CD4-positive, alpha-beta T cell (primary cell): ENCODE measurements at regions not wholly inside any gene's neighbourhood (a gene's known extent, or its start where the extent isn't known, plus 50 kb on each side); places are given as distances from the start of the nearest gene placed in this dataset.

Experiments used
- ATAC-seq: fragments of 200-7000 bp; cut with Tn5 transposase; one replicate; pipeline ENCODE4 v1.10.0; 2022; ENCODE audit warnings: mild to moderate bottlenecking; ENCODE audit not compliant: poor library complexity
- CTCF ChIA-PET: fragments of 350-600 bp; sonication (Branson Sonifier 250); formaldehyde crosslinking; loops from one replicate; lab custom pipeline; 2021; ENCODE audit warnings: antibody characterized with exemption, inconsistent platforms; lab: Charles Lee
- POLR2A ChIA-PET: fragments of 350-600 bp; sonication (Branson Sonifier 250); formaldehyde crosslinking; loops from one replicate; lab custom pipeline; 2021; ENCODE audit warnings: antibody characterized with exemption, inconsistent platforms; lab: Charles Lee
- DNase-seq, 14 experiments: peaks; one replicate each; pipeline ENCODE4 v3.0.0-alpha.2; 2013 to 2020; ENCODE audit warnings: mixed read lengths in 2 of 14
- H3K27ac ChIP-seq, 2 donors: one replicate each; pipeline versions ENCODE4 v1.5.1 to v1.7.0; 2013; ENCODE audit warnings: low read length in 2 of 2, low read depth in 1 of 2, mild to moderate bottlenecking in 1 of 2
- H3K27me3 ChIP-seq, 2 experiments: 1 replicate in 1 of 2; 2 replicates in 1 of 2; pipeline versions ENCODE4 v1.6.1 to v1.7.0; 2013; ENCODE audit warnings: low read length in 2 of 2, control low read depth in 1 of 2, mild to moderate bottlenecking in 1 of 2, moderate library complexity in 1 of 2; ENCODE audit not compliant: insufficient read depth in 2 of 2, control insufficient read depth in 1 of 2
- H3K36me3 ChIP-seq: one replicate; pipeline ENCODE4 v1.6.1; 2013; ENCODE audit warnings: low read length, control low read depth; ENCODE audit not compliant: insufficient read depth
- H3K4me1 ChIP-seq: one replicate; pipeline ENCODE4 v1.6.1; 2013; ENCODE audit warnings: low read length, control low read depth; ENCODE audit not compliant: insufficient read depth
- H3K4me3 ChIP-seq: one replicate; pipeline ENCODE4 v1.5.1; 2013; ENCODE audit warnings: mild to moderate bottlenecking, low read length, moderate library complexity
- H3K9me3 ChIP-seq, 2 experiments: 1 replicate in 1 of 2; 2 replicates in 1 of 2; pipeline versions ENCODE4 v1.6.1 to v1.7.0; 2013; ENCODE audit warnings: low read length in 2 of 2, mild to moderate bottlenecking in 2 of 2, control low read depth in 1 of 2, moderate library complexity in 1 of 2; ENCODE audit not compliant: control insufficient read depth in 1 of 2, insufficient read depth in 1 of 2
- H3K27ac Mint-ChIP-seq: one replicate; pipeline ENCODE4 v1.8.0; 2020; ENCODE audit warnings: mixed read lengths
- H3K27me3 Mint-ChIP-seq: one replicate; pipeline ENCODE4 v1.8.0; 2021; ENCODE audit warnings: mixed read lengths
- H3K36me3 Mint-ChIP-seq: one replicate; pipeline ENCODE4 v1.8.0; 2021; ENCODE audit warnings: low read depth, mixed read lengths
- H3K4me1 Mint-ChIP-seq: one replicate; pipeline ENCODE4 v1.8.0; 2021; ENCODE audit warnings: low read depth, mixed read lengths
- H3K4me3 Mint-ChIP-seq: one replicate; pipeline ENCODE4 v1.8.0; 2020; ENCODE audit warnings: mild to moderate bottlenecking, mixed read lengths
- H3K9me3 Mint-ChIP-seq: one replicate; pipeline ENCODE4 v1.8.0; 2020; ENCODE audit warnings: mixed read lengths
- intact Hi-C, 2 experiments: fragments of 100-400 bp; cut with DNase I in 1 of 2; cut with micrococcal nuclease in 1 of 2; formaldehyde crosslinking; loops; one replicate each; pipeline versions ENCODE4 v1.15.1 to v1.9.0; 2023 to 2025; cut with DNase I, micrococcal nuclease
- TF ChIP-seq, protein P1 (sequence below): fragments of 200-600 bp; IDR thresholded peaks from one replicate; pipeline ENCODE4 v1.8.0; 2022; ENCODE audit warnings: antibody characterized with exemption, mild to moderate bottlenecking

DNA sequence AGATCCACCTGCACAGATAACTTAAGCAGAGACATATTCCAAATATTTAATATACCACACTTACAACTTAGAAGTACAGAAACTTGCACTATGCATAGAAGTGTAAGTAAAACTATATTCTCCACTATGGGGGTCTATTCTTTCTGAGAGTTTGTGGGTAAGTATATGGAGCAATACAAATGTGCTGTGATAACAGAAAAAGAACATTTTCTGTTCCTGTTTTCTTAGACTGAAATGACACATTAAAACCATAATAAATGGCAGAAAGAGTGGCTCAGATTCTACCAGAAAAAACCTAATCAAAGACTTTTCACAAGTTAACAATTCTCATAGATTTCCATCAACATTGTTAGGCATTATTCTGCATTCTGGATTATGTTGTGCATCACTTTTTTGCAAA, 96.6 kb upstream of the WNT7A start:
- no peak for DNase-seq
- TF ChIP-seq, protein P1, sequence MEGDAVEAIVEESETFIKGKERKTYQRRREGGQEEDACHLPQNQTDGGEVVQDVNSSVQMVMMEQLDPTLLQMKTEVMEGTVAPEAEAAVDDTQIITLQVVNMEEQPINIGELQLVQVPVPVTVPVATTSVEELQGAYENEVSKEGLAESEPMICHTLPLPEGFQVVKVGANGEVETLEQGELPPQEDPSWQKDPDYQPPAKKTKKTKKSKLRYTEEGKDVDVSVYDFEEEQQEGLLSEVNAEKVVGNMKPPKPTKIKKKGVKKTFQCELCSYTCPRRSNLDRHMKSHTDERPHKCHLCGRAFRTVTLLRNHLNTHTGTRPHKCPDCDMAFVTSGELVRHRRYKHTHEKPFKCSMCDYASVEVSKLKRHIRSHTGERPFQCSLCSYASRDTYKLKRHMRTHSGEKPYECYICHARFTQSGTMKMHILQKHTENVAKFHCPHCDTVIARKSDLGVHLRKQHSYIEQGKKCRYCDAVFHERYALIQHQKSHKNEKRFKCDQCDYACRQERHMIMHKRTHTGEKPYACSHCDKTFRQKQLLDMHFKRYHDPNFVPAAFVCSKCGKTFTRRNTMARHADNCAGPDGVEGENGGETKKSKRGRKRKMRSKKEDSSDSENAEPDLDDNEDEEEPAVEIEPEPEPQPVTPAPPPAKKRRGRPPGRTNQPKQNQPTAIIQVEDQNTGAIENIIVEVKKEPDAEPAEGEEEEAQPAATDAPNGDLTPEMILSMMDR = no peak
- H3K9me3 Mint-ChIP-seq = peaks cover 21% of the 10 kb centered on the region
- Histone ChIP-seq H3K4me1 (no peaks in the 10 kb centered on the region), H3K4me3 (no peak overlapping the region), H3K27ac (no peak overlapping the region), H3K27me3 (peaks cover 0 to 2% of the 10 kb centered on the region in 2 experiments), H3K9me3 (peaks cover 18 to 27% of the 10 kb centered on the region in 2 experiments), H3K36me3 (no peaks in the 10 kb centered on the region)
- ChIA-PET POLR2A (no interaction called here), CTCF (no interaction called here)
- H3K27me3 Mint-ChIP-seq = peaks cover 12% of the 10 kb centered on the region
- no peaks in the 10 kb centered on the region for H3K4me1 Mint-ChIP-seq
- ATAC-seq = no peak
- no peak overlapping the region for H3K4me3 Mint-ChIP-seq
- peaks cover 15% of the 10 kb centered on the region for H3K36me3 Mint-ChIP-seq
- H3K27ac Mint-ChIP-seq = no peak overlapping the region
- intact Hi-C loops = no loop called here

DNA sequence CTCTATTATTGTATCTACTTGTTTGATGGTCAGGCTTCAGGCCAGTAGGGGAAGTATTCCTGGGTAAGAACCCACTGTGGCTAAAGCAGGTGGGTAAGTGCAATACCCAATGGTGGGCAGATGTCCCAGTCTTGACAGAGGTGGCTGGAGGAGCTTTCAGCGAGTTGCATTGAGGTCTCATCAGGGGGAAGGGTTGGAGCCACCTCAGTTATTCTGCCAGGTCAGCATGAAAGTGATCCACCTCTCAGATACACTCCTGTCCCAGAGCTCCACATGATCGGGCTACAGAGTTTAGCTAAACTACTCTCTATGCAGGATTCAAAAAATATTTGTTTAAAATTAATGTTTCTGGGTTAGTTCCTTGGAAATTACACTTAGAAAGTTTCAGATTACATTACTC, 95.8 kb upstream of the WNT7A start:
- TF ChIP-seq, protein P1 = no peak
- POLR2A ChIA-PET = interaction anchor here (0.6 kb wide), 1 partner anchor 230 kb away, joined by 4 read pairs; no protein-coding TSS in a partner anchor
- Histone ChIP-seq H3K4me1 (no peaks in the 10 kb centered on the region), H3K27ac (no peak overlapping the region), H3K27me3 (peaks cover 0 to 2% of the 10 kb centered on the region in 2 experiments), H3K4me3 (no peak overlapping the region), H3K36me3 (no peaks in the 10 kb centered on the region), H3K9me3 (peaks cover 18 to 27% of the 10 kb centered on the region in 2 experiments)
- intact Hi-C loops = no loop called here
- DNase-seq (no peak), ATAC-seq (no peak)
- CTCF ChIA-PET = no interaction called here
- Mint-ChIP-seq H3K4me3 (no peak overlapping the region), H3K4me1 (no peaks in the 10 kb centered on the region), H3K9me3 (peaks cover 27% of the 10 kb centered on the region), H3K27me3 (peaks cover 18% of the 10 kb centered on the region), H3K36me3 (peaks cover 21% of the 10 kb centered on the region), H3K27ac (no peak overlapping the region)

DNA sequence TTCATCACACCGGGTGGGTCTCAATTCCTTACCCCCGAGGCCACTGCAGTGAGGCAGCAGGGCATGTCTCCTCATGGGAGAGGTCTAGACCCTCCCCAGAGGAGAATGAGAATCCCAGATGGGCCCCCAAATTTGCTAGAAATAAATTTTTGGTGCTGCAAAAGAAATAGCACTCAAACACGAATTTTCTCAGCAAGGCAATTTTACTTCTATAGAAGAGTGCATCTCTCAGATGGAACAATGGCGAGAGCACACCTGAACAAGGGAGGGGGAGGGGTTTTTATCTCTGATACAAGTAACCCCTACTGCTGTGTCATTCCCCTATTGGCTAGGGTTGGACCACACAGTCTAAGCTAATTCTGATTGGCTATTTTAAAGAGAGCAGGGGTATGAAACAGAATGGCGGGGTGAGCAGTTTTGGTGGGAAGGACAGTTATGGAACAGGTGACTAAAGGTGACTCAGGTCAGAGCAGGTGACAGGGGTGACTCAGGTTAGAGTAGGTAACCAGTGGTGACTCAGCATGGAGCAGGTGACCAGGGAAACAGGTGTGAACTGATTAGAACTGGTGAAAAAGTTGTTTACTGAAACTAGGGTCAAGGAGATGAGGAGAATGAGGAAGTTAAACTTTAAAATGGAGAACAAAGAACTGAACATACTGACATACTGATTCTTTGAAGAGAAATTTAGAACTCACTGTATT, 93.0 kb upstream of the WNT7A start:
- peaks cover 13 to 27% of the 10 kb centered on the region in 2 experiments for H3K9me3 ChIP-seq
- no peak for DNase-seq
- POLR2A ChIA-PET = no interaction called here
- no peaks in the 10 kb centered on the region for H3K36me3 ChIP-seq
- H3K36me3 Mint-ChIP-seq = peaks cover 21% of the 10 kb centered on the region
- H3K27me3 ChIP-seq = peaks cover 0 to 4% of the 10 kb centered on the region in 2 experiments
- H3K4me3 ChIP-seq = no peak overlapping the region
- H3K27me3 Mint-ChIP-seq = peaks cover 28% of the 10 kb centered on the region
- H3K4me1 Mint-ChIP-seq = no peaks in the 10 kb centered on the region
- H3K4me1 ChIP-seq = no peaks in the 10 kb centered on the region
- ATAC-seq = no peak
- H3K27ac Mint-ChIP-seq = no peak overlapping the region
- TF ChIP-seq, protein P1 = no peak
- CTCF ChIA-PET = no interaction called here
- peaks cover 32% of the 10 kb centered on the region for H3K9me3 Mint-ChIP-seq
- intact Hi-C loops = no loop called here
- H3K4me3 Mint-ChIP-seq = no peak overlapping the region
- H3K27ac ChIP-seq = no peak overlapping the region
